Kidney (tissue), 13 donors: ENCODE measurements at regions not wholly inside any gene's neighbourhood (a gene's known extent, or its start where the extent isn't known, plus 50 kb on each side); places are given as distances from the start of the nearest gene placed in this dataset.

Source experiments
- DNase-seq, 5 donors: peaks; one replicate each; pipeline ENCODE4 v3.0.0-alpha.2; 2013 to 2020
- FAIRE-seq: peaks from 2 replicates; lab custom pipeline; 2012; peaks lifted over from hg19 to GRCh38; lab: Jason Lieb, UNC
- H3K27ac ChIP-seq, 2 donors: one replicate each; pipeline ENCODE4 v1.7.0; 2013; ENCODE audit warnings: low read depth in 2 of 2, low read length in 2 of 2, inconsistent platforms in 1 of 2
- H3K27me3 ChIP-seq: one replicate; pipeline ENCODE4 v1.7.1; 2013; ENCODE audit warnings: low read length, inconsistent platforms; ENCODE audit not compliant: control insufficient read depth, insufficient read depth
- H3K36me3 ChIP-seq, 3 donors: one replicate each; pipeline versions ENCODE4 v1.7.0 to v1.7.1; 2013; ENCODE audit warnings: low read length in 3 of 3, control low read depth in 1 of 3, inconsistent platforms in 1 of 3; ENCODE audit not compliant: insufficient read depth in 3 of 3, control insufficient read depth in 2 of 3
- H3K4me1 ChIP-seq, 3 donors: one replicate each; pipeline versions ENCODE4 v1.7.0 to v1.7.1; 2013; ENCODE audit warnings: low read length in 3 of 3, inconsistent platforms in 1 of 3, low read depth in 1 of 3; ENCODE audit not compliant: control insufficient read depth in 2 of 3, insufficient read depth in 2 of 3
- H3K4me3 ChIP-seq, 3 donors: one replicate each; pipeline versions ENCODE4 v1.7.0 to v1.8.1; 2013; ENCODE audit warnings: low read length in 3 of 3, control low read depth in 1 of 3, inconsistent platforms in 1 of 3
- H3K9ac ChIP-seq, 3 donors: one replicate each; pipeline versions ENCODE4 v1.7.0 to v1.7.1; 2013; ENCODE audit warnings: low read length in 3 of 3, control low read depth in 1 of 3, inconsistent platforms in 1 of 3
- H3K9me3 ChIP-seq, 3 donors: one replicate each; pipeline versions ENCODE4 v1.7.0 to v1.7.1; 2013; ENCODE audit warnings: low read length in 3 of 3, control low read depth in 1 of 3, inconsistent platforms in 1 of 3; ENCODE audit not compliant: control insufficient read depth in 2 of 3, insufficient read depth in 1 of 3
- intact Hi-C: fragments of 100-400 bp; cut with DNase I; formaldehyde crosslinking; loops from one replicate; pipeline ENCODE4 v1.11.1; 2022
- TF ChIP-seq, protein P1 (sequence below): IDR thresholded peaks from 3 replicates; pipeline ENCODE4 v1.5.1; 2012; ENCODE audit warnings: mild to moderate bottlenecking, moderate library complexity, borderline replicate concordance; ENCODE audit not compliant: insufficient read depth; ENCODE audit errors: extremely low read depth
- donor health status: control.
- donor health status: control.
- donor health status: control.
- donor health status: control.
- donor health status: control.
- donor health status: DM: yes; HTN: yes; CAD: no.
- donor health status: Normal renal cell carcinoma (clear cell type).

DNA sequence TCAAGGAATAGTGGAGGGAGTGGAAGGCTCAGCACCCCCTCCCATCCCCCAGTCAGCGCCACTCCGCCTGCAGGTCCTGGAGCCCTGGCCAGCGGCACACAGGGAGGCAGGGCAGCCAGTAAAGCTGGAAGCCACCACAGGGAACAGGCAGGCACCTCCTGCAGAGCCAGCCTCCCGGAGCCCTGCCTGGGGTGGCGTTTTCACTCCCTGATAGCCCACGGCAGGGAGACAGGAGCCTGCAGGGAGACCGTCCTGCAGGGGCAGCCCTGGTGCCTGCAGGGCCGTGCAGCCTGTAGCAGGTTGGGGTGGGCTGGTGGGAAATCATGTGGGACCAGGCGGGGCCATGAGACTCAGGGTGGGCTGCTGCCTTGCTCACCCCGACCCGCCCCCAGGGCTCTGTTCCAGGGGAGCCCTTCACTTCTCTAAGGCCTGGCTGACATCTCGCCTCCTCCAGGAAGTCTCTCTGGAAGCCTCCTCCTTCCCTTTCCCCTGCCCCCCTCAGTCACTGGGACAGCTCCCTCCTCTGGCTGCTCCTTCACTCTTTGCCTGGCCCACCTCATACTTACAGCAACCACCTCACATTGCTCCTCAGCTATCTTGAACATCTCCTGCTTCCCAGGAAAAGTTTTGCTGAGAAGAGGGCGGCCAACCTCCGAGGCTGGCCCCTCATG is 221.0 kb downstream of the GLI2 start:
- TF ChIP-seq, protein P1, sequence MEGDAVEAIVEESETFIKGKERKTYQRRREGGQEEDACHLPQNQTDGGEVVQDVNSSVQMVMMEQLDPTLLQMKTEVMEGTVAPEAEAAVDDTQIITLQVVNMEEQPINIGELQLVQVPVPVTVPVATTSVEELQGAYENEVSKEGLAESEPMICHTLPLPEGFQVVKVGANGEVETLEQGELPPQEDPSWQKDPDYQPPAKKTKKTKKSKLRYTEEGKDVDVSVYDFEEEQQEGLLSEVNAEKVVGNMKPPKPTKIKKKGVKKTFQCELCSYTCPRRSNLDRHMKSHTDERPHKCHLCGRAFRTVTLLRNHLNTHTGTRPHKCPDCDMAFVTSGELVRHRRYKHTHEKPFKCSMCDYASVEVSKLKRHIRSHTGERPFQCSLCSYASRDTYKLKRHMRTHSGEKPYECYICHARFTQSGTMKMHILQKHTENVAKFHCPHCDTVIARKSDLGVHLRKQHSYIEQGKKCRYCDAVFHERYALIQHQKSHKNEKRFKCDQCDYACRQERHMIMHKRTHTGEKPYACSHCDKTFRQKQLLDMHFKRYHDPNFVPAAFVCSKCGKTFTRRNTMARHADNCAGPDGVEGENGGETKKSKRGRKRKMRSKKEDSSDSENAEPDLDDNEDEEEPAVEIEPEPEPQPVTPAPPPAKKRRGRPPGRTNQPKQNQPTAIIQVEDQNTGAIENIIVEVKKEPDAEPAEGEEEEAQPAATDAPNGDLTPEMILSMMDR, result no peak
- intact Hi-C loops, result no loop called here

DNA sequence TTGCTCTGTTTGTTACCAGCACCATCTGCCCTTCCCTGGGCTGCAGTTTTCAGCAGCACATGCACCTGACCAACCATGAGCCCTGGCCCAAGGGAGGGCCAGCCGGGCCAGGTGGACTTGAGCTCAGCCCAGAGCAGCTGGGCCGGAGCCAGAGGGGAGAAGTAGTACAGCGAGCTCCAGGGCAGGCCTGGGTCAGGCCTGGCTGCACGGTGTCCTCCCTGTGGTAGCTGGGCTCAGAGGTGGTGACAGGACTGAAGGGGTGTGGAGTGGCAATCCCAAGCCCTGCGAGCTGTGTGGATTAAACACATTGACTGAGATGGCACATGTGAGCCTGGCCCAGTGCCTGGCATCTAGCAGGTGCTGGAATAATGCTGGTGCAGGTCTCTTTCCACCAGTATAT is 222.2 kb downstream of the GLI2 start:
- Histone ChIP-seq H3K9ac (no peak overlapping the region), H3K27ac (no peak overlapping the region), H3K4me1 (no peaks in the 10 kb centered on the region), H3K4me3 (no peak overlapping the region), H3K27me3 (no peaks in the 10 kb centered on the region), H3K36me3 (no peaks in the 10 kb centered on the region), H3K9me3 (no peaks in the 10 kb centered on the region)
- FAIRE-seq, result no peak
- TF ChIP-seq, protein P1, result no peak
- DNase-seq, result no peak
- intact Hi-C loops, result no loop called here

More for the DNA sequence above, 221.0 kb downstream of the GLI2 start:
- DNase-seq, result no peak
- no peak overlapping the region for H3K4me3 ChIP-seq
- no peaks in the 10 kb centered on the region for H3K36me3 ChIP-seq
- H3K27ac ChIP-seq, result no peak overlapping the region
- no peaks in the 10 kb centered on the region for H3K4me1 ChIP-seq
- FAIRE-seq, result no peak
- no peak overlapping the region for H3K9ac ChIP-seq
- no peaks in the 10 kb centered on the region for H3K9me3 ChIP-seq
- no peaks in the 10 kb centered on the region for H3K27me3 ChIP-seq

DNA sequence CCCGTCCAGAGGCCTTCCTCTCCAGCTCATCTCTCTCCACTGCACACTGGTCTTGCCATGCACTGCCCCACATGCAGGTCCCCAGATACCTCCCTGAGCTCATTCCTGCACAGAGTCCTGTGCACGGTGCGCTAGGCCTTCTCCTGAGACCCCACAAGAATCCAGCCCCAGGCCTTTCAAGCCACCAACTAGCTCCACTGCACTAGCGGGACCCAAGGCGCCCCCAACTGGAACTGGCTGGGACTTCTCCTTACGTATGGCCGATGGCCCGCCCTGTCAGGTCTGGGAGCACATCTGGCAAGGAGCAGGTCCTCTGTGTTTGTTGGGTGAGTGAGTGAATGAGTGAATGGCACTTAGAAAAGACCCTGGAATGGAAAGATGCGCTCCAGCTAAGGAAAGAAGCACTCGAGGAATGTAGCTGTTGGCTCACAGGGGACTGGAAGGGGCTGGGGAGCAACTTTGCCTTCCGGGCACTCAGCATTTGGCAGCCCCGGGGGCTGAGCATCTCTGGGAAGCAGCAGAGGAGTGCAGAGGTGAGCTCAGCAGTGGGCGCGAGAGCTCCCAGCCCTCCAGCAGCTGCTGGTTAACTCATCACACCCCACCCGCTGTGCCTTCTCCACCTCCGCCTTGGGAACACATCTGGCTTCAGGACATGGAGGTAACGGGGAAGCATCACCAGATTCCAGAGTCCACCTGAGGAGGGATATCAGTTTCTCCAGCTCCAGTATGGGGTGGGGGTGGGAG is 223.1 kb downstream of the GLI2 start:
- Histone ChIP-seq H3K4me3 (no peak overlapping the region), H3K9ac (no peak overlapping the region), H3K27ac (no peak overlapping the region), H3K36me3 (no peaks in the 10 kb centered on the region), H3K4me1 (no peaks in the 10 kb centered on the region), H3K27me3 (no peaks in the 10 kb centered on the region), H3K9me3 (no peaks in the 10 kb centered on the region)
- intact Hi-C loops, result no loop called here
- TF ChIP-seq, protein P1, result no peak
- FAIRE-seq (no peak), DNase-seq (no peak)
